Pancreas (tissue), 10 donors: ENCODE measurements at regions not wholly inside any gene's neighbourhood (a gene's known extent, or its start where the extent isn't known, plus 50 kb on each side); places are given as distances from the start of the nearest gene placed in this dataset.

Source experiments
- ATAC-seq, 4 donors: fragments of 200-7000 bp; cut with Tn5 transposase; one replicate each; pipeline versions ENCODE4 v1.8.0 to v1.9.1; 2020; ENCODE audit warnings: mild to moderate bottlenecking in 4 of 4, moderate library complexity in 4 of 4
- DNase-seq, 6 donors: peaks; one replicate each; pipeline ENCODE4 v3.0.0-alpha.2; 2020
- FAIRE-seq: peaks from 2 replicates; lab custom pipeline; 2012; peaks lifted over from hg19 to GRCh38; lab: Jason Lieb, UNC
- H3K27ac ChIP-seq, 4 donors: fragments of 200-600 bp; sonication (generic); 1 replicate in 3 of 4; 2 replicates in 1 of 4; pipeline versions ENCODE4 v1.5.0 to v1.8.0; 2020
- H3K27me3 ChIP-seq, 4 donors: fragments of 200-600 bp; one replicate each; pipeline ENCODE4 v1.8.0; 2021
- H3K36me3 ChIP-seq, 3 donors: fragments of 200-600 bp; sonication (generic) in 1 of 3; one replicate each; pipeline versions ENCODE4 v1.5.0 to v1.8.0; 2020 to 2021
- H3K4me1 ChIP-seq, 3 donors: fragments of 200-600 bp; one replicate each; pipeline ENCODE4 v1.8.0; 2021
- H3K4me3 ChIP-seq, 4 donors: fragments of 200-600 bp; sonication (generic) in 2 of 4; one replicate each; pipeline versions ENCODE4 v1.5.0 to v1.8.0; 2020 to 2021
- H3K9me3 ChIP-seq, 4 donors: fragments of 200-600 bp; one replicate each; pipeline ENCODE4 v1.8.0; 2021
- WGBS, 2 donors: extraction: QIAGEN DNeasy Blood & Tissue Kit; methylation state at CpG; one replicate each; pipeline ENCODE4 v1.1.7; 2013; 5-methylcytosine and 5-hydroxymethylcytosine counted together
- intact Hi-C, 3 donors: fragments of 100-400 bp; cut with DNase I; formaldehyde crosslinking; loops; one replicate each; pipeline versions ENCODE4 v1.11.1 to v1.14.2; 2022
- TF ChIP-seq, protein P1 (sequence below), 4 donors: fragments of 200-600 bp; sonication (generic) in 3 of 4; IDR thresholded peaks; one replicate each; pipeline versions ENCODE4 v1.5.0 to v1.8.0; 2021; ENCODE audit warnings: antibody characterized with exemption in 4 of 4
- donor health status: healthy with polysubstance abuse.
- donor health status: DM: no; HTN: no; CAD: no; lungs with moderate emphysema.
- donor health status: DM: no; HTN: no; CAD: no.
- donor health status: control.
- donor health status: control.
- donor health status: Bipolar disorder and iron deficiency.
- donor health status: DM: yes; HTN: yes; CAD: no.
- donor health status: DM: no; HTN: no; CAD: no.
- donor health status: DM: no; HTN: no; CAD: no.
- donor health status: DM: yes; HTN: yes; CAD: no.

DNA sequence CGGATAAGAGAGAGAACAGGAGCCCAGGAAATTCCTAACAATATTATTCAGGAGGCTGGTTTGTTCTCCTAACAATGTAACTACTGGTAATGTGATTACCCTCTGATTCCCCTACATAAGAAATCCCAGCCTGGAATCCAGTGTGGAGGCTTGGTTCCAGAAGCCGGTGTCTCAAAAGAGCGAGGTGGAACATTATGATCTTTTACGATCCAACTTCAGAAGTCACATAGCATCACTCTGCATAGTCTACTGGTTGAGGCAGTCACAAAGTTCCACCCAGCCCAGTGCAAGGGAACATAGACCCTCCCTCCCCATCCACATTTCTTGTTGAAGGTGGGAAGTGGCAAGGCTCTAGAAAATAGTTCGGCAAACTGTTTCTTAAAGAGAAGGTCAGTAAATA is 81.6 kb upstream of the GALNT15 start:
- TF ChIP-seq, protein P1, sequence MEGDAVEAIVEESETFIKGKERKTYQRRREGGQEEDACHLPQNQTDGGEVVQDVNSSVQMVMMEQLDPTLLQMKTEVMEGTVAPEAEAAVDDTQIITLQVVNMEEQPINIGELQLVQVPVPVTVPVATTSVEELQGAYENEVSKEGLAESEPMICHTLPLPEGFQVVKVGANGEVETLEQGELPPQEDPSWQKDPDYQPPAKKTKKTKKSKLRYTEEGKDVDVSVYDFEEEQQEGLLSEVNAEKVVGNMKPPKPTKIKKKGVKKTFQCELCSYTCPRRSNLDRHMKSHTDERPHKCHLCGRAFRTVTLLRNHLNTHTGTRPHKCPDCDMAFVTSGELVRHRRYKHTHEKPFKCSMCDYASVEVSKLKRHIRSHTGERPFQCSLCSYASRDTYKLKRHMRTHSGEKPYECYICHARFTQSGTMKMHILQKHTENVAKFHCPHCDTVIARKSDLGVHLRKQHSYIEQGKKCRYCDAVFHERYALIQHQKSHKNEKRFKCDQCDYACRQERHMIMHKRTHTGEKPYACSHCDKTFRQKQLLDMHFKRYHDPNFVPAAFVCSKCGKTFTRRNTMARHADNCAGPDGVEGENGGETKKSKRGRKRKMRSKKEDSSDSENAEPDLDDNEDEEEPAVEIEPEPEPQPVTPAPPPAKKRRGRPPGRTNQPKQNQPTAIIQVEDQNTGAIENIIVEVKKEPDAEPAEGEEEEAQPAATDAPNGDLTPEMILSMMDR (IDR thresholded peaks at IDR 0.05): no peak
- Histone ChIP-seq H3K27ac (no peak overlapping the region), H3K9me3 (no peaks in the 10 kb centered on the region), H3K36me3 (no peaks in the 10 kb centered on the region), H3K4me1 (no peaks in the 10 kb centered on the region), H3K4me3 (no peak overlapping the region), H3K27me3 (no peaks in the 10 kb centered on the region)
- intact Hi-C loops: no loop called here
- ATAC-seq: no peak
- FAIRE-seq: no peak
- DNase-seq: no peak
- 86 to 94% methylated on average over 5 of the region's 5 CpGs for WGBS, 2 donors

DNA sequence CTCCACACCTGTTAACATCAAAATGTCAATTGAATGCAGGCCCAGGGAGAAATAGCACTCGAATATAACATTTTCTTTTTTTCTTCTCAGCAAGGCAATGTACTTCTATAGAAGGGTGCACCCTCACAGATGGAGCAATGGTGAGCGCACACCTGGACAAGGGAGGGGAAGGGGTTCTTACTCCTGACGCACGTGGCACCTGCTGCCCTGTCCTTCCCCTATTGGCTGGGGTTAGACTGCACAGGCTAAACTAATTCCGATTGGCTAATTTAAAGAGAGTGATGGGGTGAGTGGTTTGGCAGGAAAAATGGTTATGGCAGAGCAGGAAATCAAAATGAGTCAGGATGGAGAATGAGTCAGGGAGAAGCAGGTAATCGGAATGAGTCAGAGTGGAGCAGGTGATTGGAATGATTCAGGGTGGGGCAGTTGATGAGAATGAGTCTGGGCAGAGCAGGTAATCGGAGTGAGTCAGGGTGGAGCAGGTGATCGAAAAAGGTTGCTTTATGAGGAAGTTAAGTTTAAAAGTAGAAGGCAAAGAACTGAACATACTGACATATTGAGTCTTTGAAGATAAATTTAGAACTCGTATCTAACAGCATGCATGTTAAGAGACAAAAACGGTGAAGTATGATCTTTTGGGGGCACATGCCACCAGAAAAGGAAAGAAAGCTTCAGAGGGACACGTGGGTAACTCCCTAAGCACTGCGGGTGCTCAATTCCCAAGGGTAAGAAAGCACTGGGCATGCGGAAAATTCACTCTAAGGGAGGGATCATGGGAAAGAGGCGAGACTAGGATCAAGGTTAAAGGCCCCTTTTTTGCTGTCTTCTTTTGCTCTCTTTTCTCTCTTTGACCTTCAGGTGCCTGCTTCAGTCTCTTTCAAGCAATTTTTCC is 72.9 kb upstream of the GALNT15 start:
- ATAC-seq (peak in 3 of 4 donors; percentile 58 to 78 (median 64)), FAIRE-seq (no peak)
- H3K27ac ChIP-seq: peak overlapping the region in 2 of 4 donors; percentile 28 to 40

DNA sequence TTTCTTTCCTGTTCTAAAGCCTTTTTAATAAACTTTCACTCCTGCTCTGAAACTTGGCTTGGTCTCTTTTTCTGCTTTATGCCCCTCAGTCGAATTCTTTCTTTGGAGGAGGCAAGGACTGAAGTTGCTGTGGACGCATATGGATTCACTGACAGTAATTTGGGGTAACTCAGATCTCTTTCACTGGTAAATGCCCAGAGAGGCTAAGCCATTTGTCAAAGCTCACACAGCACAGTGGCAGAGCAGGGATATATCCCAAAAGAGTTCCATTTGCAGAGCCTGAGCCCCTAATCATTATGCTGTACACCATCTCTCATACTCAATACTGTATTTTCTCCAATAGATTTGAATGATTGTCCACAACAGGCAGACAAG is 72.3 kb upstream of the GALNT15 start:
- H3K4me1 ChIP-seq: no peaks in the 10 kb centered on the region
- H3K9me3 ChIP-seq: no peaks in the 10 kb centered on the region
- TF ChIP-seq, protein P1 (IDR thresholded peaks at IDR 0.05): no peak
- WGBS, 2 donors: 78 to 83% methylated on average over 2 of the region's 2 CpGs
- FAIRE-seq: no peak
- H3K4me3 ChIP-seq: no peak overlapping the region
- ATAC-seq: no peak
- no peaks in the 10 kb centered on the region for H3K27me3 ChIP-seq
- H3K27ac ChIP-seq: peak overlapping the region in 2 of 4 donors; percentile 28 to 40
- intact Hi-C loops: no loop called here
- H3K36me3 ChIP-seq: no peaks in the 10 kb centered on the region
- DNase-seq: no peak

More for the DNA sequence above, 72.9 kb upstream of the GALNT15 start:
- Histone ChIP-seq H3K4me1 (no peaks in the 10 kb centered on the region), H3K4me3 (no peak overlapping the region), H3K27me3 (no peaks in the 10 kb centered on the region), H3K36me3 (no peaks in the 10 kb centered on the region), H3K9me3 (no peaks in the 10 kb centered on the region)
- intact Hi-C loops: no loop called here
- TF ChIP-seq, protein P1 (IDR thresholded peaks at IDR 0.05): no peak
- 77 to 79% methylated on average over 14 of the region's 14 CpGs for WGBS, 2 donors
- DNase-seq: peak in 2 of 6 donors; percentile 13 to 26

DNA sequence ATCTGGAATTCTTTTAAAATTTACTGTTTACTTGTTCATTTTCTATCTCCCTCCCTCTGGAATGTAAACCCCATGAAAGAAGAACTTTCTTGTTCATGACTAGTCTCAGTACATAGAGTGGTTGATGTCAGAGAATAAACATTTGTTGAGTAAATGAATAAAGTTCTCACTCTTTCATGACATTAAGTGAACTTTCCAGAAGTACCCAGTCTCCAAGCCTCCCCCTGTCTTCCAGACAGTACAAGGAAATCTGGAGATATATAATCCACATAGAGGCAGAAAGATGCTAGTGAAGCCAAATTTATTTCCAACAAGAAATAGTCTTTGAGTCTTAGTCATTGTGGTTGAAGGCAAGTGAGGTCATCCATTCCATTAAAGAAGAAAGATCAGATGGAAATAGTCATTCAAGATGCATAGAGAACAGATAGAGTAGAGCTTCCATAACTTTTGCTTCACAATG is 71.5 kb upstream of the GALNT15 start:
- intact Hi-C loops: no loop called here
- TF ChIP-seq, protein P1 (IDR thresholded peaks at IDR 0.05): no peak
- Histone ChIP-seq H3K36me3 (no peaks in the 10 kb centered on the region), H3K4me3 (no peak overlapping the region), H3K27me3 (no peaks in the 10 kb centered on the region), H3K9me3 (no peaks in the 10 kb centered on the region), H3K4me1 (no peaks in the 10 kb centered on the region), H3K27ac (peak overlapping the region in 2 of 4 donors; percentile 13 to 17)
- ATAC-seq (peak in 2 of 4 donors; percentile 51 to 72), FAIRE-seq (no peak), DNase-seq (no peak)

DNA sequence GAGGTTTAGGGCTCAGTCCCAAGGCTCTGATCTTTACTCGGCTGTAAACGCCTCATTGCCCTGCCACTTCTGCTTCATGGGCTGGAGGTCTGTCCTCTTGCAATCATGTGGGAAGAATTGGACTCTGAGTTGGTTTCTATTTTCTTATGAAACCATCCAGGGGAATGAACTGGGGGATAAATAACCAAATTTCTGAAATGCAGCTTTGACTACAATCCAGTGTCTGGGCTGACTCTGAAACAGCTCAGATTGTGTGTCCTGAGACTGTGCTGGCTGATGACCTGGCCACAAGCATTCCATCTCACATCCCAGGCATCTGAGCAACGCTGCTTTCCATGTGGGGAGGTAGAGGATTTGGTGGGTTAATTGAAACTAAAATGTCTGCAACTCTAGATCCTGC is 71.0 kb upstream of the GALNT15 start:
- Histone ChIP-seq H3K4me3 (no peak overlapping the region), H3K36me3 (no peaks in the 10 kb centered on the region), H3K27me3 (no peaks in the 10 kb centered on the region), H3K27ac (peak overlapping the region in 1 of 4 donors; percentile 13), H3K4me1 (no peaks in the 10 kb centered on the region), H3K9me3 (no peaks in the 10 kb centered on the region)
- TF ChIP-seq, protein P1 (IDR thresholded peaks at IDR 0.05): no peak
- no peak for FAIRE-seq
- DNase-seq: no peak
- peak in 3 of 4 donors; percentile 24 to 54 (median 42) for ATAC-seq
- intact Hi-C loops: no loop called here
- WGBS, 2 donors: 80 to 82% methylated on average over 3 of the region's 3 CpGs
